ENCODE measurements at regions not wholly inside any gene's neighbourhood (a gene's known extent, or its start where the extent isn't known, plus 50 kb on each side); places are given as distances from the start of the nearest gene placed in this dataset.

- no peak overlapping the region for H3K9ac ChIP-seq (ENCODE audit: low read length)
- no peaks in the 10 kb centered on the region for H3K36me3 ChIP-seq (ENCODE audit: control insufficient read depth, insufficient read depth, low read length)
- H3K4me3 ChIP-seq (ENCODE audit: low read length), result no peak overlapping the region
- H3K27me3 ChIP-seq (ENCODE audit: control insufficient read depth, insufficient read depth, low read length), result peaks cover 13% of the 10 kb centered on the region
- no peak overlapping the region for H3K27ac ChIP-seq (ENCODE audit: low read depth, low read length)
- H3K4me1 ChIP-seq (ENCODE audit: control insufficient read depth, insufficient read depth, low read length), result no peaks in the 10 kb centered on the region
Observed at GRCh38 chr4:1462009-1462767, 55.9 kb upstream of the NKX1-1 start.

- peaks cover 13% of the 10 kb centered on the region for H3K27me3 ChIP-seq (ENCODE audit: control insufficient read depth, insufficient read depth, low read length)
Observed at GRCh38 chr4:1460967-1461868, 55.0 kb upstream of the NKX1-1 start.

DNA sequence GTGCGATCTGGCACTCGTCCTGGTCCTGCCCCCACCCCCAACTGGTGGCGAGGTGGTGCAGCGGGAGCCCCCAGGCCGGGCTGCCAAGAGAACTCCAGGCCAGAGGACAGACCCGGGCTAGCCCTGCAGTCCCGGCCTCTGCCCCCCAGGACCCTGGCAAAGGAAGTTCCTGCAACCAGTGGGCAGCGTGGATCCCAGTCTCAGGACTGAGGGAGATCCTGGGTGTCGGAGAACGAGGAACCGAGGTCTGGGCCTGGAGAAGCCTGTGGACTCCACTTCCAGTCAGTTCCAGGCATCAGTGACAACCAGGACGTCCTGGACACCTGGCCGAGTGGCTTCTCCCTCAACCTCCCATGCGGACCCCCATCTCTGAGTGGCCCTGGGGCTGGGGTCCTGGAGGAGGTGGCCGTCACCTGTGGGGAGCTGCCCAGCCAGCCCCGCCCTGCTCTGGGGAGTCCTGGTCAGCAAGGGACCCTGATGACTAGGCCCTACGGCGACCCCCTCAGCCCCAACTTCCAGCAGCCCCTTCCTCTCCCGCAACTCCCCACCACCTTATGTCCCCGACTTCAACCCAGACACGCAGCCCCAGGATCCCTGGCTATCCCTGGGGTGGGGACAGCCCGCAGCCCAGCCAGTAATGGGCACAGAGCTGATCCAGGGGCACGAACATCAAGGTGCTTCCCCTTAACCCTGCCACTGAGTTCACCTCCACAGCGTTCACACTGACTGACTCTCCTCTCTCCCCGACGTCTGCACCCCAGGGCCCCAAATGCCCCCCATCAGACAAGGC is 53.7 kb upstream of the NKX1-1 start:
- no peak overlapping the region for H3K27ac ChIP-seq (ENCODE audit: low read depth, low read length)
- H3K4me3 ChIP-seq (ENCODE audit: low read length), result no peak overlapping the region
- H3K36me3 ChIP-seq (ENCODE audit: control insufficient read depth, insufficient read depth, low read length), result no peaks in the 10 kb centered on the region
- no peak overlapping the region for H3K9ac ChIP-seq (ENCODE audit: low read length)
- no peaks in the 10 kb centered on the region for H3K4me1 ChIP-seq (ENCODE audit: control insufficient read depth, insufficient read depth, low read length)
- H3K27me3 ChIP-seq (ENCODE audit: control insufficient read depth, insufficient read depth, low read length), result peaks cover 12% of the 10 kb centered on the region

More at GRCh38 chr4:1460967-1461868, 55.0 kb upstream of the NKX1-1 start:
- Histone ChIP-seq H3K27ac (ENCODE audit: low read depth, low read length) (no peak overlapping the region), H3K9ac (ENCODE audit: low read length) (no peak overlapping the region), H3K36me3 (ENCODE audit: control insufficient read depth, insufficient read depth, low read length) (no peaks in the 10 kb centered on the region), H3K4me1 (ENCODE audit: control insufficient read depth, insufficient read depth, low read length) (no peaks in the 10 kb centered on the region), H3K4me3 (ENCODE audit: low read length) (no peak overlapping the region)

- Histone ChIP-seq H3K27me3 (ENCODE audit: control insufficient read depth, insufficient read depth, low read length) (peaks cover 10% of the 10 kb centered on the region), H3K9ac (ENCODE audit: low read length) (no peak overlapping the region), H3K27ac (ENCODE audit: low read depth, low read length) (no peak overlapping the region), H3K36me3 (ENCODE audit: control insufficient read depth, insufficient read depth, low read length) (no peaks in the 10 kb centered on the region), H3K4me3 (ENCODE audit: low read length) (no peak overlapping the region), H3K4me1 (ENCODE audit: control insufficient read depth, insufficient read depth, low read length) (no peaks in the 10 kb centered on the region)
Observed at GRCh38 chr4:1459081-1459721, 53.0 kb upstream of the NKX1-1 start.

- H3K27ac ChIP-seq (ENCODE audit: low read depth, low read length), result no peak overlapping the region
Observed at GRCh38 chr4:1458581-1458980, 52.3 kb upstream of the NKX1-1 start.

More at GRCh38 chr4:1458581-1458980, 52.3 kb upstream of the NKX1-1 start:
- Histone ChIP-seq H3K4me1 (ENCODE audit: control insufficient read depth, insufficient read depth, low read length) (no peaks in the 10 kb centered on the region), H3K9ac (ENCODE audit: low read length) (no peak overlapping the region), H3K36me3 (ENCODE audit: control insufficient read depth, insufficient read depth, low read length) (no peaks in the 10 kb centered on the region), H3K4me3 (ENCODE audit: low read length) (no peak overlapping the region), H3K27me3 (ENCODE audit: control insufficient read depth, insufficient read depth, low read length) (peaks cover 10% of the 10 kb centered on the region)
